ENCODE measurements at regions not wholly inside any gene's neighbourhood (a gene's known extent, or its start where the extent isn't known, plus 50 kb on each side); places are given as distances from the start of the nearest gene placed in this dataset.
A peak's percentile ranks its signal among the peaks of the same experiment; 100 is the strongest.

- DNase-seq (peak in 1 of 5 donors; percentile 45), FAIRE-seq (no peak)
- H3K27me3 ChIP-seq (ENCODE audit: control insufficient read depth, insufficient read depth, low read length): no peaks in the 10 kb centered on the region
- H3K9ac ChIP-seq (ENCODE audit: low read length in 3 of 3): no peak overlapping the region
- no peaks in the 10 kb centered on the region for H3K36me3 ChIP-seq (ENCODE audit: control insufficient read depth in 2 of 3, insufficient read depth in 3 of 3, low read length in 3 of 3)
- no peak overlapping the region for H3K27ac ChIP-seq (ENCODE audit: low read depth in 2 of 2, low read length in 2 of 2)
- H3K4me1 ChIP-seq (ENCODE audit: control insufficient read depth in 2 of 3, insufficient read depth in 2 of 3, low read depth in 1 of 3, low read length in 3 of 3): no peaks in the 10 kb centered on the region
- TF ChIP-seq, protein P1, sequence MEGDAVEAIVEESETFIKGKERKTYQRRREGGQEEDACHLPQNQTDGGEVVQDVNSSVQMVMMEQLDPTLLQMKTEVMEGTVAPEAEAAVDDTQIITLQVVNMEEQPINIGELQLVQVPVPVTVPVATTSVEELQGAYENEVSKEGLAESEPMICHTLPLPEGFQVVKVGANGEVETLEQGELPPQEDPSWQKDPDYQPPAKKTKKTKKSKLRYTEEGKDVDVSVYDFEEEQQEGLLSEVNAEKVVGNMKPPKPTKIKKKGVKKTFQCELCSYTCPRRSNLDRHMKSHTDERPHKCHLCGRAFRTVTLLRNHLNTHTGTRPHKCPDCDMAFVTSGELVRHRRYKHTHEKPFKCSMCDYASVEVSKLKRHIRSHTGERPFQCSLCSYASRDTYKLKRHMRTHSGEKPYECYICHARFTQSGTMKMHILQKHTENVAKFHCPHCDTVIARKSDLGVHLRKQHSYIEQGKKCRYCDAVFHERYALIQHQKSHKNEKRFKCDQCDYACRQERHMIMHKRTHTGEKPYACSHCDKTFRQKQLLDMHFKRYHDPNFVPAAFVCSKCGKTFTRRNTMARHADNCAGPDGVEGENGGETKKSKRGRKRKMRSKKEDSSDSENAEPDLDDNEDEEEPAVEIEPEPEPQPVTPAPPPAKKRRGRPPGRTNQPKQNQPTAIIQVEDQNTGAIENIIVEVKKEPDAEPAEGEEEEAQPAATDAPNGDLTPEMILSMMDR (IDR thresholded peaks at IDR 0.05; ENCODE audit: borderline replicate concordance, extremely low read depth, insufficient read depth): no peak
- no peak overlapping the region for H3K4me3 ChIP-seq (ENCODE audit: low read length in 3 of 3)
- no peaks in the 10 kb centered on the region for H3K9me3 ChIP-seq (ENCODE audit: control insufficient read depth in 2 of 3, insufficient read depth in 1 of 3, low read length in 3 of 3)
- intact Hi-C loops (cut with DNase I): no loop called here
These were observed 130.6 kb upstream of the SEMA6D start for GRCh38 chr15:47586653-47587224.

GRCh38 chr15:47587940-47588802 is 129.1 kb upstream of the SEMA6D start:
- DNase-seq (peak in 2 of 5 donors; percentile 55 to 81), FAIRE-seq (no peak)
- Histone ChIP-seq H3K9me3 (ENCODE audit: control insufficient read depth in 2 of 3, insufficient read depth in 1 of 3, low read length in 3 of 3) (no peaks in the 10 kb centered on the region), H3K36me3 (ENCODE audit: control insufficient read depth in 2 of 3, insufficient read depth in 3 of 3, low read length in 3 of 3) (no peaks in the 10 kb centered on the region), H3K4me1 (ENCODE audit: control insufficient read depth in 2 of 3, insufficient read depth in 2 of 3, low read depth in 1 of 3, low read length in 3 of 3) (no peaks in the 10 kb centered on the region), H3K27me3 (ENCODE audit: control insufficient read depth, insufficient read depth, low read length) (no peaks in the 10 kb centered on the region), H3K27ac (ENCODE audit: low read depth in 2 of 2, low read length in 2 of 2) (no peak overlapping the region), H3K4me3 (ENCODE audit: low read length in 3 of 3) (no peak overlapping the region), H3K9ac (ENCODE audit: low read length in 3 of 3) (no peak overlapping the region)
- TF ChIP-seq, protein P1 (IDR thresholded peaks at IDR 0.05; ENCODE audit: borderline replicate concordance, extremely low read depth, insufficient read depth): no peak
- intact Hi-C loops (cut with DNase I): no loop called here

DNA sequence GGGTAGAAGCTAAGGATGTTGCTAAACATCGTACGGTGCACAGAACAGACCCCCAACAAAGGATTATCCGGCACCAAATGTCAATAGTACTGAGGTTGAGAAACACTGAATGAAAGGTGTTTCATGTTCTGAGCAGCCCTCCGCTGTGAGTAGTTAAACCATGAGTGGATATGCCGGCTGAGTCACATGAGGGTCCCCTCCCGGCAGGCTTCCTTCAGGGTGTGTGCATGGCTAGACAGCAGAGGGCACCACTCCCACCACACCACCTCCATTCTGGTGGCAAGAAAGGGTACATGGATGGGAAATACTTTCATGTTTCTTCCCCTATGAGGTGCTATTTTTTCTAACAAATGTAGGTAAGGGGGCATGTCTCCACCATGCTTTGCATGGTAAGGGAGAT is 128.3 kb upstream of the SEMA6D start:
- FAIRE-seq: no peak
- H3K9ac ChIP-seq (ENCODE audit: low read length in 3 of 3): no peak overlapping the region
- H3K4me1 ChIP-seq (ENCODE audit: control insufficient read depth in 2 of 3, insufficient read depth in 2 of 3, low read depth in 1 of 3, low read length in 3 of 3): no peaks in the 10 kb centered on the region

More for the DNA sequence above, 128.3 kb upstream of the SEMA6D start:
- TF ChIP-seq, protein P1 (IDR thresholded peaks at IDR 0.05; ENCODE audit: borderline replicate concordance, extremely low read depth, insufficient read depth): no peak
- H3K36me3 ChIP-seq (ENCODE audit: control insufficient read depth in 2 of 3, insufficient read depth in 3 of 3, low read length in 3 of 3): no peaks in the 10 kb centered on the region
- intact Hi-C loops (cut with DNase I): no loop called here
- H3K9me3 ChIP-seq (ENCODE audit: control insufficient read depth in 2 of 3, insufficient read depth in 1 of 3, low read length in 3 of 3): no peaks in the 10 kb centered on the region
- H3K27me3 ChIP-seq (ENCODE audit: control insufficient read depth, insufficient read depth, low read length): no peaks in the 10 kb centered on the region
- no peak for DNase-seq
- no peak overlapping the region for H3K27ac ChIP-seq (ENCODE audit: low read depth in 2 of 2, low read length in 2 of 2)
- no peak overlapping the region for H3K4me3 ChIP-seq (ENCODE audit: low read length in 3 of 3)
